ENCODE measurements at regions not wholly inside any gene's neighbourhood (a gene's known extent, or its start where the extent isn't known, plus 50 kb on each side); places are given as distances from the start of the nearest gene placed in this dataset.

- TF ChIP-seq NANOG (IDR thresholded peaks at IDR 0.05; ENCODE audit: insufficient read depth, low read depth, low read length, poor library complexity, severe bottlenecking) (no peak), MAFK (IDR thresholded peaks at IDR 0.05; ENCODE audit: low read depth, low read length) (no peak), SRF (IDR thresholded peaks at IDR 0.05; ENCODE audit: low read depth, low read length) (no peak)
These were observed 339.2 kb downstream of the FOXA2 start (continued) for GRCh38 chr20:22245139-22245538.

Data from H1 (cell line).